Esophagus squamous epithelium (tissue), 4 donors: ENCODE measurements at regions not wholly inside any gene's neighbourhood (a gene's known extent, or its start where the extent isn't known, plus 50 kb on each side); places are given as distances from the start of the nearest gene placed in this dataset.

Experiments used
- POLR2A ChIP-seq, 4 donors: fragments of 450-650 bp; IDR thresholded peaks; one replicate each; pipeline ENCODE4 v1.6.1; 2017; ENCODE audit warnings: antibody characterized with exemption in 4 of 4, mild to moderate bottlenecking in 4 of 4, moderate library complexity in 3 of 4
- TF ChIP-seq, protein P1 (sequence below), 6 experiments: fragments of 450-650 bp in 4 of 6; fragments of 200-600 bp in 2 of 6; sonication (generic) in 2 of 6; IDR thresholded peaks; one replicate each; pipeline ENCODE4 v1.5.1; 2016 to 2019; ENCODE audit warnings: antibody characterized with exemption in 6 of 6, mild to moderate bottlenecking in 4 of 6, moderate library complexity in 4 of 6

DNA sequence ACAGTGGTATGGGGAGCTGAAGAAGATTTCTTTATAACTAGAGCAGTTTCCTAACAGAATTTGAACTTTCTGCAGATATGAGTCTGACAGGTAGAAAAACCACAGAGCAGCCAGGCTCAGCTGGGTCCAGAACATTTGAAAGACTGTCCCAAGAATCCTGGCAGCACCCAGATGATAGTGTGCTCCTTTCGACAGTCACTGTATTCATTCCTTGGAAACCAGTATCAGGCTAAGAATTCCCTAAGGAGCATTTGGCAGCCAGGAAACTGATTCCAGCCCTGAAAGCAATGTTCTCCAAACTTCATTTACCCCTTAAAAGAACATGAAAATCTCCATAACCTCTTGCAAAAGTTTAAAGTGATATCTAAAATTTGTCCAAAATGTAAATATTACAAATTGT lies 123.0 kb upstream of the MTAP start:
- TF ChIP-seq, protein P1, sequence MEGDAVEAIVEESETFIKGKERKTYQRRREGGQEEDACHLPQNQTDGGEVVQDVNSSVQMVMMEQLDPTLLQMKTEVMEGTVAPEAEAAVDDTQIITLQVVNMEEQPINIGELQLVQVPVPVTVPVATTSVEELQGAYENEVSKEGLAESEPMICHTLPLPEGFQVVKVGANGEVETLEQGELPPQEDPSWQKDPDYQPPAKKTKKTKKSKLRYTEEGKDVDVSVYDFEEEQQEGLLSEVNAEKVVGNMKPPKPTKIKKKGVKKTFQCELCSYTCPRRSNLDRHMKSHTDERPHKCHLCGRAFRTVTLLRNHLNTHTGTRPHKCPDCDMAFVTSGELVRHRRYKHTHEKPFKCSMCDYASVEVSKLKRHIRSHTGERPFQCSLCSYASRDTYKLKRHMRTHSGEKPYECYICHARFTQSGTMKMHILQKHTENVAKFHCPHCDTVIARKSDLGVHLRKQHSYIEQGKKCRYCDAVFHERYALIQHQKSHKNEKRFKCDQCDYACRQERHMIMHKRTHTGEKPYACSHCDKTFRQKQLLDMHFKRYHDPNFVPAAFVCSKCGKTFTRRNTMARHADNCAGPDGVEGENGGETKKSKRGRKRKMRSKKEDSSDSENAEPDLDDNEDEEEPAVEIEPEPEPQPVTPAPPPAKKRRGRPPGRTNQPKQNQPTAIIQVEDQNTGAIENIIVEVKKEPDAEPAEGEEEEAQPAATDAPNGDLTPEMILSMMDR (IDR thresholded peaks at IDR 0.05): no peak
- TF ChIP-seq POLR2A (IDR thresholded peaks at IDR 0.05): no peak
